ENCODE measurements at regions not wholly inside any gene's neighbourhood (a gene's known extent, or its start where the extent isn't known, plus 50 kb on each side); places are given as distances from the start of the nearest gene placed in this dataset.

DNA sequence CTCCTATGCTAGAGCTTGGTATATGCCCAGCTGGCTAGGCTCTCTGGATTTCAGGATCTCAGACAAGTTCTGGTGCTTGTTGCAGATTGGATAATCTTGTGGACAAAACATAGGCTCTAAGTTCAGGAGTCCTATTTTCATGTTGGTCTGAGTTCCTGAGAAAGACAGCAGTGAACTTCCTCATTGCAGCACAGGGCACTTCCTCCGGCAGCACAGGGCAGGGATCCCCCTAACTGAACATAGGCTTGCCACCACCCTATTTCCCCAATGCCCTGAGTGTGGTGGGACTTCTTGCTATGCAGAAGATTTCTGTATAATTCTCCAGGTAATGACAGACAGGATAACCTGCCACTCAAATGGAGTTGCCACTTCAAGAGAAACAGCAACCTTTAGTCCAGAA, 220.1 kb downstream of the PIK3R1 start:
- Histone ChIP-seq H3K9me2 (ENCODE audit: insufficient read depth) (no peaks in the 10 kb centered on the region; the same call in 1 of the 2 replicates), H3K27me3 (ENCODE audit: insufficient read depth) (no peaks in the 10 kb centered on the region), H3K79me2 (replicated peaks; ENCODE audit: insufficient read depth) (no peaks in the 10 kb centered on the region), H3K36me3 (ENCODE audit: insufficient read depth) (no peaks in the 10 kb centered on the region), H3K4me1 (ENCODE audit: insufficient read depth) (no peaks in the 10 kb centered on the region), H2AFZ (no peak overlapping the region), H3F3A (replicated peaks; ENCODE audit: low read depth) (no peaks in the 10 kb centered on the region), H3K4me2 (no peak overlapping the region), H4K20me1 (replicated peaks; ENCODE audit: insufficient read depth) (no peaks in the 10 kb centered on the region), H3K27ac (ENCODE audit: low read depth) (no peak overlapping the region), H3K4me3 (no peak overlapping the region)
- DNase-seq (ENCODE audit: low spot score): no peak
- H3K4me3 Mint-ChIP-seq: no peak overlapping the region
- no peaks in the 10 kb centered on the region for H3K9me3 Mint-ChIP-seq
- no peak for TF ChIP-seq POLR2AphosphoS5 (IDR thresholded peaks at IDR 0.05; ENCODE audit: low read depth)
- no peak for TF ChIP-seq STAT1 (IDR thresholded peaks at IDR 0.05; ENCODE audit: unreplicated experiment)
- no peak for TF ChIP-seq ZNF331 (CRISPR knock-in tag; IDR thresholded peaks at IDR 0.05; ENCODE audit: low read depth)
- TF ChIP-seq, protein P1, sequence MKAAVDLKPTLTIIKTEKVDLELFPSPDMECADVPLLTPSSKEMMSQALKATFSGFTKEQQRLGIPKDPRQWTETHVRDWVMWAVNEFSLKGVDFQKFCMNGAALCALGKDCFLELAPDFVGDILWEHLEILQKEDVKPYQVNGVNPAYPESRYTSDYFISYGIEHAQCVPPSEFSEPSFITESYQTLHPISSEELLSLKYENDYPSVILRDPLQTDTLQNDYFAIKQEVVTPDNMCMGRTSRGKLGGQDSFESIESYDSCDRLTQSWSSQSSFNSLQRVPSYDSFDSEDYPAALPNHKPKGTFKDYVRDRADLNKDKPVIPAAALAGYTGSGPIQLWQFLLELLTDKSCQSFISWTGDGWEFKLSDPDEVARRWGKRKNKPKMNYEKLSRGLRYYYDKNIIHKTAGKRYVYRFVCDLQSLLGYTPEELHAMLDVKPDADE (IDR thresholded peaks at IDR 0.05): no peak
- no peak for TF ChIP-seq JUNB (IDR thresholded peaks at IDR 0.05; ENCODE audit: unreplicated experiment)
- TF ChIP-seq CREB1 (CRISPR knock-in tag; IDR thresholded peaks at IDR 0.05; ENCODE audit: low read depth): no peak
- TF ChIP-seq, protein P2, sequence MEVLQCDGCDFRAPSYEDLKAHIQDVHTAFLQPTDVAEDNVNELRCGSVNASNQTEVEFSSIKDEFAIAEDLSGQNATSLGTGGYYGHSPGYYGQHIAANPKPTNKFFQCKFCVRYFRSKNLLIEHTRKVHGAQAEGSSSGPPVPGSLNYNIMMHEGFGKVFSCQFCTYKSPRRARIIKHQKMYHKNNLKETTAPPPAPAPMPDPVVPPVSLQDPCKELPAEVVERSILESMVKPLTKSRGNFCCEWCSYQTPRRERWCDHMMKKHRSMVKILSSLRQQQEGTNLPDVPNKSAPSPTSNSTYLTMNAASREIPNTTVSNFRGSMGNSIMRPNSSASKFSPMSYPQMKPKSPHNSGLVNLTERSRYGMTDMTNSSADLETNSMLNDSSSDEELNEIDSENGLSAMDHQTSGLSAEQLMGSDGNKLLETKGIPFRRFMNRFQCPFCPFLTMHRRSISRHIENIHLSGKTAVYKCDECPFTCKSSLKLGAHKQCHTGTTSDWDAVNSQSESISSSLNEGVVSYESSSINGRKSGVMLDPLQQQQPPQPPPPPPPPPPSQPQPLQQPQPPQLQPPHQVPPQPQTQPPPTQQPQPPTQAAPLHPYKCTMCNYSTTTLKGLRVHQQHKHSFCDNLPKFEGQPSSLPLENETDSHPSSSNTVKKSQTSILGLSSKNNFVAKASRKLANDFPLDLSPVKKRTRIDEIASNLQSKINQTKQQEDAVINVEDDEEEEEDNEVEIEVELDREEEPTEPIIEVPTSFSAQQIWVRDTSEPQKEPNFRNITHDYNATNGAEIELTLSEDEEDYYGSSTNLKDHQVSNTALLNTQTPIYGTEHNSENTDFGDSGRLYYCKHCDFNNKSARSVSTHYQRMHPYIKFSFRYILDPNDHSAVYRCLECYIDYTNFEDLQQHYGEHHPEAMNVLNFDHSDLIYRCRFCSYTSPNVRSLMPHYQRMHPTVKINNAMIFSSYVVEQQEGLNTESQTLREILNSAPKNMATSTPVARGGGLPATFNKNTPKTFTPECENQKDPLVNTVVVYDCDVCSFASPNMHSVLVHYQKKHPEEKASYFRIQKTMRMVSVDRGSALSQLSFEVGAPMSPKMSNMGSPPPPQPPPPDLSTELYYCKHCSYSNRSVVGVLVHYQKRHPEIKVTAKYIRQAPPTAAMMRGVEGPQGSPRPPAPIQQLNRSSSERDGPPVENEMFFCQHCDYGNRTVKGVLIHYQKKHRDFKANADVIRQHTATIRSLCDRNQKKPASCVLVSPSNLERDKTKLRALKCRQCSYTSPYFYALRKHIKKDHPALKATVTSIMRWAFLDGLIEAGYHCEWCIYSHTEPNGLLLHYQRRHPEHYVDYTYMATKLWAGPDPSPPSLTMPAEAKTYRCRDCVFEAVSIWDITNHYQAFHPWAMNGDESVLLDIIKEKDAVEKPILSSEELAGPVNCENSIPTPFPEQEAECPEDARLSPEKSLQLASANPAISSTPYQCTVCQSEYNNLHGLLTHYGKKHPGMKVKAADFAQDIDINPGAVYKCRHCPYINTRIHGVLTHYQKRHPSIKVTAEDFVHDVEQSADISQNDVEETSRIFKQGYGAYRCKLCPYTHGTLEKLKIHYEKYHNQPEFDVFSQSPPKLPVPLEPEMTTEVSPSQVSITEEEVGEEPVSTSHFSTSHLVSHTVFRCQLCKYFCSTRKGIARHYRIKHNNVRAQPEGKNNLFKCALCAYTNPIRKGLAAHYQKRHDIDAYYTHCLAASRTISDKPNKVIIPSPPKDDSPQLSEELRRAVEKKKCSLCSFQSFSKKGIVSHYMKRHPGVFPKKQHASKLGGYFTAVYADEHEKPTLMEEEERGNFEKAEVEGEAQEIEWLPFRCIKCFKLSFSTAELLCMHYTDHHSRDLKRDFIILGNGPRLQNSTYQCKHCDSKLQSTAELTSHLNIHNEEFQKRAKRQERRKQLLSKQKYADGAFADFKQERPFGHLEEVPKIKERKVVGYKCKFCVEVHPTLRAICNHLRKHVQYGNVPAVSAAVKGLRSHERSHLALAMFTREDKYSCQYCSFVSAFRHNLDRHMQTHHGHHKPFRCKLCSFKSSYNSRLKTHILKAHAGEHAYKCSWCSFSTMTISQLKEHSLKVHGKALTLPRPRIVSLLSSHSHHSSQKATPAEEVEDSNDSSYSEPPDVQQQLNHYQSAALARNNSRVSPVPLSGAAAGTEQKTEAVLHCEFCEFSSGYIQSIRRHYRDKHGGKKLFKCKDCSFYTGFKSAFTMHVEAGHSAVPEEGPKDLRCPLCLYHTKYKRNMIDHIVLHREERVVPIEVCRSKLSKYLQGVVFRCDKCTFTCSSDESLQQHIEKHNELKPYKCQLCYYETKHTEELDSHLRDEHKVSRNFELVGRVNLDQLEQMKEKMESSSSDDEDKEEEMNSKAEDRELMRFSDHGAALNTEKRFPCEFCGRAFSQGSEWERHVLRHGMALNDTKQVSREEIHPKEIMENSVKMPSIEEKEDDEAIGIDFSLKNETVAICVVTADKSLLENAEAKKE (CRISPR knock-in tag; IDR thresholded peaks at IDR 0.05): no peak
- no peak for TF ChIP-seq NANOG (IDR thresholded peaks at IDR 0.05; ENCODE audit: borderline replicate concordance)
- no peak for TF ChIP-seq EZH2phosphoT487 (IDR thresholded peaks at IDR 0.05; ENCODE audit: unreplicated experiment)
- TF ChIP-seq ZNF114 (CRISPR knock-in tag; IDR thresholded peaks at IDR 0.05): no peak
- TF ChIP-seq, protein P3, sequence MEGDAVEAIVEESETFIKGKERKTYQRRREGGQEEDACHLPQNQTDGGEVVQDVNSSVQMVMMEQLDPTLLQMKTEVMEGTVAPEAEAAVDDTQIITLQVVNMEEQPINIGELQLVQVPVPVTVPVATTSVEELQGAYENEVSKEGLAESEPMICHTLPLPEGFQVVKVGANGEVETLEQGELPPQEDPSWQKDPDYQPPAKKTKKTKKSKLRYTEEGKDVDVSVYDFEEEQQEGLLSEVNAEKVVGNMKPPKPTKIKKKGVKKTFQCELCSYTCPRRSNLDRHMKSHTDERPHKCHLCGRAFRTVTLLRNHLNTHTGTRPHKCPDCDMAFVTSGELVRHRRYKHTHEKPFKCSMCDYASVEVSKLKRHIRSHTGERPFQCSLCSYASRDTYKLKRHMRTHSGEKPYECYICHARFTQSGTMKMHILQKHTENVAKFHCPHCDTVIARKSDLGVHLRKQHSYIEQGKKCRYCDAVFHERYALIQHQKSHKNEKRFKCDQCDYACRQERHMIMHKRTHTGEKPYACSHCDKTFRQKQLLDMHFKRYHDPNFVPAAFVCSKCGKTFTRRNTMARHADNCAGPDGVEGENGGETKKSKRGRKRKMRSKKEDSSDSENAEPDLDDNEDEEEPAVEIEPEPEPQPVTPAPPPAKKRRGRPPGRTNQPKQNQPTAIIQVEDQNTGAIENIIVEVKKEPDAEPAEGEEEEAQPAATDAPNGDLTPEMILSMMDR (conservative IDR thresholded peaks at IDR 0.05; ENCODE audit: low read depth in 2 of 2): no peak
- no peak for TF ChIP-seq EZH2 (IDR thresholded peaks at IDR 0.05; ENCODE audit: low read depth, unreplicated experiment)
- TF ChIP-seq, protein P4, sequence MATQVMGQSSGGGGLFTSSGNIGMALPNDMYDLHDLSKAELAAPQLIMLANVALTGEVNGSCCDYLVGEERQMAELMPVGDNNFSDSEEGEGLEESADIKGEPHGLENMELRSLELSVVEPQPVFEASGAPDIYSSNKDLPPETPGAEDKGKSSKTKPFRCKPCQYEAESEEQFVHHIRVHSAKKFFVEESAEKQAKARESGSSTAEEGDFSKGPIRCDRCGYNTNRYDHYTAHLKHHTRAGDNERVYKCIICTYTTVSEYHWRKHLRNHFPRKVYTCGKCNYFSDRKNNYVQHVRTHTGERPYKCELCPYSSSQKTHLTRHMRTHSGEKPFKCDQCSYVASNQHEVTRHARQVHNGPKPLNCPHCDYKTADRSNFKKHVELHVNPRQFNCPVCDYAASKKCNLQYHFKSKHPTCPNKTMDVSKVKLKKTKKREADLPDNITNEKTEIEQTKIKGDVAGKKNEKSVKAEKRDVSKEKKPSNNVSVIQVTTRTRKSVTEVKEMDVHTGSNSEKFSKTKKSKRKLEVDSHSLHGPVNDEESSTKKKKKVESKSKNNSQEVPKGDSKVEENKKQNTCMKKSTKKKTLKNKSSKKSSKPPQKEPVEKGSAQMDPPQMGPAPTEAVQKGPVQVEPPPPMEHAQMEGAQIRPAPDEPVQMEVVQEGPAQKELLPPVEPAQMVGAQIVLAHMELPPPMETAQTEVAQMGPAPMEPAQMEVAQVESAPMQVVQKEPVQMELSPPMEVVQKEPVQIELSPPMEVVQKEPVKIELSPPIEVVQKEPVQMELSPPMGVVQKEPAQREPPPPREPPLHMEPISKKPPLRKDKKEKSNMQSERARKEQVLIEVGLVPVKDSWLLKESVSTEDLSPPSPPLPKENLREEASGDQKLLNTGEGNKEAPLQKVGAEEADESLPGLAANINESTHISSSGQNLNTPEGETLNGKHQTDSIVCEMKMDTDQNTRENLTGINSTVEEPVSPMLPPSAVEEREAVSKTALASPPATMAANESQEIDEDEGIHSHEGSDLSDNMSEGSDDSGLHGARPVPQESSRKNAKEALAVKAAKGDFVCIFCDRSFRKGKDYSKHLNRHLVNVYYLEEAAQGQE (IDR thresholded peaks at IDR 0.05; ENCODE audit: unreplicated experiment): no peak
- no peaks in the 10 kb centered on the region for H3K4me1 Mint-ChIP-seq
- no peak overlapping the region for H3K27ac Mint-ChIP-seq
- no peak for ATAC-seq
- H3K27me3 Mint-ChIP-seq (ENCODE audit: insufficient read depth, low read depth, poor library complexity): peaks cover 6% of the 10 kb centered on the region
- H3K36me3 Mint-ChIP-seq (ENCODE audit: low read depth): no peaks in the 10 kb centered on the region

All from GM23338 (cell line).